ENCODE measurements at regions not wholly inside any gene's neighbourhood (a gene's known extent, or its start where the extent isn't known, plus 50 kb on each side); places are given as distances from the start of the nearest gene placed in this dataset.

GRCh38 chr12:13725049-13725448, 256.4 kb downstream of the GRIN2B start:
- Histone ChIP-seq H3K79me2 (ENCODE audit: insufficient read depth, low read length) (no peaks in the 10 kb centered on the region), H3K9me2 (ENCODE audit: insufficient read depth) (no peaks in the 10 kb centered on the region; the same call in 1 of the 2 replicates), H3K4me3 (replicated peaks in 1 of 2; ENCODE audit: low read depth in 1 of 2, low read length in 2 of 2) (no peak overlapping the region), H4K20me1 (ENCODE audit: insufficient read depth) (no peaks in the 10 kb centered on the region), H3K36me3 (ENCODE audit: control insufficient read depth in 1 of 2, insufficient read depth in 2 of 2, low read length in 2 of 2) (no peaks in the 10 kb centered on the region), H3K9ac (ENCODE audit: low read length) (no peak overlapping the region), H2AFZ (ENCODE audit: low read depth, low read length, poor library complexity, severe bottlenecking) (no peak overlapping the region), H3K27ac (ENCODE audit: low read depth, low read length) (peak overlapping the region; percentile 43), H3K27me3 (ENCODE audit: insufficient read depth, low read length) (no peaks in the 10 kb centered on the region), H3K4me1 (ENCODE audit: control insufficient read depth in 1 of 2, insufficient read depth in 2 of 2, low read length in 2 of 2) (peaks cover 12 to 23% of the 10 kb centered on the region in 2 experiments), H3K4me2 (ENCODE audit: low read length) (peak overlapping the region; percentile 25; the same call in 1 of the 2 replicates), H3K9me3 (ENCODE audit: control insufficient read depth in 1 of 2, insufficient read depth in 1 of 2, low read depth in 1 of 2, low read length in 2 of 2) (no peaks in the 10 kb centered on the region)
- DNase-seq (ENCODE audit: low read depth, low spot score) (no peak), ATAC-seq (peak; percentile 70)
- CTCF ChIA-PET: interaction anchor here (1.0 kb wide), 1 partner anchor 363 kb away, joined by 3 read pairs; no protein-coding TSS in a partner anchor
- POLR2A ChIA-PET: no interaction called here
- no TSS peak for BruUV-seq (replicated peaks)
- RAD21 ChIA-PET (ENCODE audit: low non-redundant PET in 1 of 2, low total read pairs in 2 of 2, uncharacterized antibody in 2 of 2, unreplicated experiment in 2 of 2): no interaction called here
- intact Hi-C loops (cut with micrococcal nuclease): no loop called here
- TF ChIP-seq SIN3A (IDR thresholded peaks at IDR 0.05; ENCODE audit: low read depth) (no peak), SRF (IDR thresholded peaks at IDR 0.05; ENCODE audit: low read depth) (no peak), EZH2 (IDR thresholded peaks at IDR 0.05) (no peak), TCF7L2 (IDR thresholded peaks at IDR 0.05; ENCODE audit: borderline replicate concordance, extremely low read depth, insufficient read depth, insufficient read length) (no peak), EZH2phosphoT487 (IDR thresholded peaks at IDR 0.05; ENCODE audit: borderline replicate concordance) (no peak), ZBTB33 (IDR thresholded peaks at IDR 0.05; ENCODE audit: extremely low read depth, insufficient replicate concordance, low read length) (no peak), ZFX (IDR thresholded peaks at IDR 0.05) (no peak), ATF3 (IDR thresholded peaks at IDR 0.05) (no peak), MAX (IDR thresholded peaks at IDR 0.05) (peak; percentile 53), EGR1 (IDR thresholded peaks at IDR 0.05; ENCODE audit: low read depth) (no peak), CTCF (IDR thresholded peaks at IDR 0.05 in 2 of 3, conservative IDR thresholded peaks at IDR 0.05 in 1 of 3; ENCODE audit: borderline replicate concordance in 1 of 3, insufficient read depth in 1 of 3, low read depth in 2 of 3, low read length in 2 of 3) (0 out of 6 replicates have a peak, but pooled peaks of 1 of the 3 experiments have one; percentile 19), ELF1 (IDR thresholded peaks at IDR 0.05; ENCODE audit: borderline replicate concordance, low read depth) (no peak; the same call in 1 of the 2 replicates), SP1 (IDR thresholded peaks at IDR 0.05; ENCODE audit: low read depth) (peak; percentile 70), POLR2AphosphoS5 (IDR thresholded peaks at IDR 0.05; ENCODE audit: low read depth, low read length) (peak; percentile 22; the same call in 1 of the 2 replicates), YY1 (IDR thresholded peaks at IDR 0.05; ENCODE audit: extremely low read depth, insufficient replicate concordance, low read depth, low read length) (no peak), REST (IDR thresholded peaks at IDR 0.05; ENCODE audit: low read depth) (no peak), POLR2A (IDR thresholded peaks at IDR 0.05; ENCODE audit: borderline replicate concordance, extremely low read depth, insufficient read depth, insufficient read length) (no peak), CBX3 (IDR thresholded peaks at IDR 0.05; ENCODE audit: low read depth) (peak; percentile 80; the same call in 1 of the 2 replicates), CEBPB (IDR thresholded peaks at IDR 0.05; ENCODE audit: low read depth) (peak; percentile 74; the same call in 1 of the 2 replicates), JUND (IDR thresholded peaks at IDR 0.05) (peak; percentile 71), RAD21 (IDR thresholded peaks at IDR 0.05; ENCODE audit: low read depth) (peak; percentile 58)

Data from HCT116 (cell line).